VCaP (cell line): ENCODE measurements at regions not wholly inside any gene's neighbourhood (a gene's known extent, or its start where the extent isn't known, plus 50 kb on each side); places are given as distances from the start of the nearest gene placed in this dataset.

Source experiments
- H3K27ac ChIP-seq: fragments of 450-650 bp; 2 replicates; pipeline ENCODE4 v1.5.1; 2017
- TF ChIP-seq, protein P1 (sequence below): fragments of 450-650 bp; conservative IDR thresholded peaks from 2 replicates; pipeline ENCODE4 v1.5.1; 2017; ENCODE audit warnings: mild to moderate bottlenecking, moderate library complexity

DNA sequence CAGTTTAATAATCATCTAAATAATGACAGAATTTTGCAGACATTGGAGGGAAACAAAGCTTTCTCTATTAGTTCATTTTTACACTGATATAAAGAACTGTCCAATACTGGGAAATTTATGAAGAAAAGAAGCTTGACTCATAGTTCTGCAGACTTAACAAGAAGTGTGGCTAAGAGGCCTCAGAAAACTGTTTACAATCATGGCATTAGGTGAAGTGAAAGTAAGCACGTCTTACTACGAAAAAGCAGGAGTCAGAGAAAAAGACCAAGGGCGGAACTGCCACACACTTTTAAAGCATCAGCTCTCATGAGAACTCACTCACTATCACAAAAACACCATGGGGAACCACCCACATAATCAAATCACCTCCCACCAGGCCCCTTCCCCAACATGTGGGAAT lies 804.4 kb downstream of the FLRT2 start:
- no peak overlapping the region for H3K27ac ChIP-seq
- TF ChIP-seq, protein P1, sequence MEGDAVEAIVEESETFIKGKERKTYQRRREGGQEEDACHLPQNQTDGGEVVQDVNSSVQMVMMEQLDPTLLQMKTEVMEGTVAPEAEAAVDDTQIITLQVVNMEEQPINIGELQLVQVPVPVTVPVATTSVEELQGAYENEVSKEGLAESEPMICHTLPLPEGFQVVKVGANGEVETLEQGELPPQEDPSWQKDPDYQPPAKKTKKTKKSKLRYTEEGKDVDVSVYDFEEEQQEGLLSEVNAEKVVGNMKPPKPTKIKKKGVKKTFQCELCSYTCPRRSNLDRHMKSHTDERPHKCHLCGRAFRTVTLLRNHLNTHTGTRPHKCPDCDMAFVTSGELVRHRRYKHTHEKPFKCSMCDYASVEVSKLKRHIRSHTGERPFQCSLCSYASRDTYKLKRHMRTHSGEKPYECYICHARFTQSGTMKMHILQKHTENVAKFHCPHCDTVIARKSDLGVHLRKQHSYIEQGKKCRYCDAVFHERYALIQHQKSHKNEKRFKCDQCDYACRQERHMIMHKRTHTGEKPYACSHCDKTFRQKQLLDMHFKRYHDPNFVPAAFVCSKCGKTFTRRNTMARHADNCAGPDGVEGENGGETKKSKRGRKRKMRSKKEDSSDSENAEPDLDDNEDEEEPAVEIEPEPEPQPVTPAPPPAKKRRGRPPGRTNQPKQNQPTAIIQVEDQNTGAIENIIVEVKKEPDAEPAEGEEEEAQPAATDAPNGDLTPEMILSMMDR: no peak

DNA sequence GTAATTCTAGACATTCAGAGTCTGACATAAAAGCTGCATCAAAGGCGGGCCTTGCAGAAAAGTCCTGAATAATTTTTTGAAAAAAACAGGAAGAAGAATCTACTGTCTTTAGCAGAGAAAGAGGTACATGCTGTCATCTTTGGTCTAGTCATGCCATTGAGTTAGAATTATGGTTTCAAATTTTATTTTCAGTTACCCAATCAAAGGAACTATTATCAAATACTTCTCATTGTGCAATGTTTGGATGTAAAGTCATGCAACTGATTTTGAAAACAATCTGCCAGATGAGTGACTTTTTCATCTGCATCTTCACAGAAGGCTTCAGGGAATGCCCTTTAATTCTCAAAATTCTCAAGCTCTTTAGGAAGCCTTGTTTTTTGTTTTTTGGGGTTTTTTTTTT lies 803.5 kb downstream of the FLRT2 start:
- TF ChIP-seq, protein P1: no peak
- no peak overlapping the region for H3K27ac ChIP-seq

DNA sequence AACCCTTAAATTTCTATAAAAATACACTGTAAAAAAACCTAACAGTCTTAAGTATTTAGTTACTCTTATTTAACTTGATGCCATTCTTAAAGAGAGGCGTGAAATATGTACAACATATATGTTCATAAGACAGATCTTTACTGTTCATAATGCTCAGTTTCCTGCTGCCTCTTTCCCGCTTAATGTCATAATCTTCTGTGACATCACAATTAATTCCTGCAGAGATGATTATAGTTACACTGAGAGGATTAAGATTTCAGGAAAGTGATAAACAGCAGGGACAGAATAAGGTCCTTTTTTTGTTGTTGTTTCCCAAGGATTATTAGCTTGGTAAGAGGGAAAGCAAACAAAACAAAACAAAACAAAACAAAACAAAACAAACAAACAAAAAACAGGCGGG lies 801.4 kb downstream of the FLRT2 start:
- TF ChIP-seq, protein P1: no peak
- H3K27ac ChIP-seq: no peak overlapping the region

DNA sequence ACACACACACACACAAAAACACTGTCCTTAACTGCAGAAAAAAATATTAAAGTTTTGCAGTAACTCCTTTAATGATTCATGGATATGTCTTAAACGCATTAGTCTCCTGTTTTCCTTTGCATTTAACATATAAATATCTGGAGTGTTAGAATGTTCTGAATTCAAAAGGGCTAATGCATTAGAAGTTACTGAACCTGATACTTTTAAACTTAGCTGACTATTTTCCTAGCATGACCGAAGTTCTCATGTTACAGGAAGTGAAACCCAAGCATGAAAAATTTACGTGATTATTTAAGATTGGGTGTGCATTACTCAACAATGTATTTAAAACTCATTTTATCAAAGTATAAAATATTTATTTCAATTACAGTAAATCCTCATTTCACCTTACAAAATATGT lies 791.2 kb downstream of the FLRT2 start:
- TF ChIP-seq, protein P1: no peak
- no peak overlapping the region for H3K27ac ChIP-seq

DNA sequence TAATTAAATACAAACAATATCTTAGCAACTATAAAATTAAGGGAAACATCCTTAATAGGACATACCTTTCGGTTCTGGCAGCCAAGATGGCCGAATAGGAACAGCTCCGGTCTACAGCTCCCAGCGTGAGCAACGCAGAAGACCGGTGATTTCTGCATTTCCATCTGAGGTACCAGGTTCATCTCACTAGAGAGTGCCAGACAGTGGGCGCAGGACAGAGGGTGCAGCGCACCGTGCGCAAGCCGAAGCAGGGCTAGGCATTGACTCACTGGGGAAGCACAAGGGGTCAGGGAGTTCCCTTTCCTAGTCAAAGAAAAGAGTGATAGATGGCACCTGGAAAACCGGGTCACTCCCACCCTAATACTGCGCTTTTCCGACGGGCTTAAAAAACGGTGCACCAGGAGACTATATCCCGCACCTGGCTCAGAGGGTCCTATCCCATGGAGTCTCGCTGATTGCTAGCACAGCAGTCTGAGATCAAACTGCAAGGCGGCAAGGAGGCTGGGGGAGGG lies 782.3 kb downstream of the FLRT2 start:
- peak overlapping the region; percentile 80; the same call in 1 of the 2 replicates for H3K27ac ChIP-seq

DNA sequence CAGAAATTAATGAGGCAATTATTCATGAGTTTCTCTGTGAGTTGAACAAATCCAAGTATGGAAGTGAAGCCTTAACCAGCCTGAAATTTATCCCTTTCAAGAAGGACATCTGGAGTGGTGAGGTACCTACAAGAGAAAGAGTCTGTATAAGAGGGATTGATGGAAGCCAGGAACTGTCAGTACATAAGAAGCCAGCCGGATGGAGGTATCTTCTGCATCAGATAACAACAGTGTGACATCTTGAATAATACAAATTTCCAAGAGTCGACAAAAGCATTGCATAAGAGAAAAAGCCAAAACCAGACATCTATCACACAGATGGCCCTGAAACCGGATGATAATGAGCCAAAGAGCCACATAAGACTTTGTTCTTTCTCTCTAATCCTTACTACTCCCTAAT lies 781.2 kb downstream of the FLRT2 start:
- peak overlapping the region; percentile 80 for H3K27ac ChIP-seq
- TF ChIP-seq, protein P1: no peak

DNA sequence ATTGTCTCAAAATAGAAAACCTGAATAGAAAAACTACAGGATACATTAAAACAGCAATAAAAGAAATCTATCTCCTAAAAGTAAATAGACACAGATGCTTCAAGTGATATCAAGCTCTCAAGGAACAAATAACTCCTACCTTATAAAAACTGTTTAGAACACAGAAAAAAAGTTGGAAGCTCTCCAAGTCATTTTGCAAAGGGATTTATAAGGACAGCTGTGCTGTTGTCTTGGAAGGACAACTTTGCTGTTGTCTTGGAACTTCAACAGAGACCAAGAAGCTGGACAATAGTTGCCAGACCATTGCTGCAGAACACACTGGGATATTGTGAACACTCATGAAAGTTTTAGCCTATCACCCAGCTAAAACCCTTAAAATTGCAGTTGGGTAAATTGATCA lies 780.7 kb downstream of the FLRT2 start:
- TF ChIP-seq, protein P1: no peak
- H3K27ac ChIP-seq: peak overlapping the region; percentile 80

DNA sequence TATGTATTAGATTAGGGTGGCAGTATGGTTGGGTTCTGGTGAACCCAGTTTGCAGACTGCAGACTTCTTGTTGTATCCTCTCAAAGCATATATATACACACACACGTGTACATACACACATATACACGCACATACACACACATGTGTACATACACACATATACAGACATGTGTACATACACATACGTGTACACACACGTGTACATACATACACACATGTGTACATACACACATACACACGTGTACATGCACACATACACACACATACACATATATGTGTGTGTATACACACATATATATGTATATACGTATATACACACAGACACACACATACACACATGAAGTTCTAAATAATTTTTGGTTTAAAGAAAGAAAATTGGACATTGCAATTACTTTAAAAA lies 780.2 kb downstream of the FLRT2 start:
- TF ChIP-seq, protein P1: no peak
- H3K27ac ChIP-seq: peak overlapping the region; percentile 80
